Nephron progenitor cell (in vitro differentiated cells): ENCODE measurements at regions not wholly inside any gene's neighbourhood (a gene's known extent, or its start where the extent isn't known, plus 50 kb on each side); places are given as distances from the start of the nearest gene placed in this dataset.

Source experiments
- DNase-seq: peaks from one replicate; pipeline ENCODE4 v3.0.0; 2021
- H3K27ac Mint-ChIP-seq: 2 replicates; pipeline ENCODE4 v1.8.0; 2021; ENCODE audit warnings: mild to moderate bottlenecking, moderate library complexity, mixed read lengths
- H3K27me3 Mint-ChIP-seq: 2 replicates; pipeline ENCODE4 v1.8.0; 2021; ENCODE audit warnings: mild to moderate bottlenecking, low read depth, mixed read lengths; ENCODE audit not compliant: poor library complexity
- H3K36me3 Mint-ChIP-seq: 2 replicates; pipeline ENCODE4 v1.8.0; 2021; ENCODE audit warnings: low read depth, mixed read lengths
- H3K4me1 Mint-ChIP-seq: 2 replicates; pipeline ENCODE4 v1.8.0; 2021; ENCODE audit warnings: mixed read lengths
- H3K4me3 Mint-ChIP-seq: 2 replicates; pipeline ENCODE4 v1.8.0; 2021; ENCODE audit warnings: mild to moderate bottlenecking, moderate library complexity, mixed read lengths
- H3K9me3 Mint-ChIP-seq: 2 replicates; pipeline ENCODE4 v1.8.0; 2021; ENCODE audit warnings: mild to moderate bottlenecking, moderate library complexity, mixed read lengths
- CTCF ChIP-seq: fragments of 200-600 bp; sonication (generic); IDR thresholded peaks from 2 replicates; pipeline ENCODE4 v1.5.0; 2021; ENCODE audit warnings: antibody characterized with exemption

- no peak overlapping the region for H3K27ac Mint-ChIP-seq
- no peak overlapping the region for H3K4me3 Mint-ChIP-seq
- peaks cover 57% of the 10 kb centered on the region for H3K4me1 Mint-ChIP-seq
- no peak for DNase-seq
- no peaks in the 10 kb centered on the region for H3K36me3 Mint-ChIP-seq
- H3K27me3 Mint-ChIP-seq: peaks cover 8% of the 10 kb centered on the region
- no peaks in the 10 kb centered on the region for H3K9me3 Mint-ChIP-seq
- no peak for TF ChIP-seq CTCF
These were observed 97.6 kb downstream of the LSM3 start for GRCh38 chr3:14275962-14276909.

GRCh38 chr3:14277557-14277956, 98.9 kb downstream of the LSM3 start:
- H3K36me3 Mint-ChIP-seq: no peaks in the 10 kb centered on the region

GRCh38 chr3:14278265-14278798, 99.7 kb downstream of the LSM3 start:
- no peak for TF ChIP-seq CTCF
- no peak for DNase-seq
- peaks cover 51% of the 10 kb centered on the region for H3K4me1 Mint-ChIP-seq
- H3K9me3 Mint-ChIP-seq: no peaks in the 10 kb centered on the region
- no peak overlapping the region for H3K27ac Mint-ChIP-seq
- H3K27me3 Mint-ChIP-seq: peaks cover 11% of the 10 kb centered on the region
- no peak overlapping the region for H3K4me3 Mint-ChIP-seq
- no peaks in the 10 kb centered on the region for H3K36me3 Mint-ChIP-seq

More at GRCh38 chr3:14277557-14277956, 98.9 kb downstream of the LSM3 start:
- DNase-seq: no peak
- Mint-ChIP-seq H3K4me1 (peaks cover 58% of the 10 kb centered on the region), H3K9me3 (no peaks in the 10 kb centered on the region), H3K4me3 (no peak overlapping the region), H3K27me3 (peaks cover 11% of the 10 kb centered on the region), H3K27ac (peak overlapping the region; percentile 6)
- no peak for TF ChIP-seq CTCF

- peaks cover 44% of the 10 kb centered on the region for H3K4me1 Mint-ChIP-seq
- H3K36me3 Mint-ChIP-seq: no peaks in the 10 kb centered on the region
- no peak for TF ChIP-seq CTCF
- H3K27me3 Mint-ChIP-seq: peaks cover 11% of the 10 kb centered on the region
- no peak for DNase-seq
- no peak overlapping the region for H3K4me3 Mint-ChIP-seq
- no peak overlapping the region for H3K27ac Mint-ChIP-seq
- H3K9me3 Mint-ChIP-seq: no peaks in the 10 kb centered on the region
These were observed 100.4 kb downstream of the LSM3 start for GRCh38 chr3:14278799-14279625.

- no peak overlapping the region for H3K4me3 Mint-ChIP-seq
- DNase-seq: no peak
- H3K27me3 Mint-ChIP-seq: peaks cover 14% of the 10 kb centered on the region
- H3K4me1 Mint-ChIP-seq: peaks cover 44% of the 10 kb centered on the region
- no peak overlapping the region for H3K27ac Mint-ChIP-seq
- no peak for TF ChIP-seq CTCF
- no peaks in the 10 kb centered on the region for H3K9me3 Mint-ChIP-seq
- no peaks in the 10 kb centered on the region for H3K36me3 Mint-ChIP-seq
These were observed 101.0 kb downstream of the LSM3 start for GRCh38 chr3:14279626-14280061.
